HEK293 (cell line): ENCODE measurements at regions not wholly inside any gene's neighbourhood (a gene's known extent, or its start where the extent isn't known, plus 50 kb on each side); places are given as distances from the start of the nearest gene placed in this dataset.

Experiments used
- ZEB2 ChIP-seq: fragments of 450-650 bp; formaldehyde crosslinking; IDR thresholded peaks from 2 replicates; pipeline ENCODE4 v1.5.1; 2016; ENCODE audit warnings: missing biosample characterization, missing genetic modification characterization
- ZNF510 ChIP-seq: fragments of 450-650 bp; formaldehyde crosslinking; IDR thresholded peaks from 2 replicates; pipeline ENCODE4 v1.5.1; 2018; ENCODE audit warnings: mild to moderate bottlenecking, missing genetic modification characterization, missing biosample characterization; ENCODE audit not compliant: insufficient replicate concordance
- ZNF529 ChIP-seq: fragments of 450-650 bp; formaldehyde crosslinking; IDR thresholded peaks from 2 replicates; pipeline ENCODE4 v1.5.1; 2017; ENCODE audit warnings: missing genetic modification characterization, missing biosample characterization; ENCODE audit not compliant: insufficient replicate concordance
- TF ChIP-seq, protein P1 (sequence below): fragments of 450-650 bp; formaldehyde crosslinking; IDR thresholded peaks from 2 replicates; pipeline ENCODE4 v1.5.1; 2016; ENCODE audit warnings: missing biosample characterization, missing genetic modification characterization
- TF ChIP-seq, protein P2 (sequence below): IDR thresholded peaks from 2 replicates; pipeline ENCODE4 v1.6.1; 2011; ENCODE audit warnings: mild to moderate bottlenecking, low read depth, low read length, borderline replicate concordance
- TF ChIP-seq, protein P3 (sequence below): fragments of 450-650 bp; formaldehyde crosslinking; IDR thresholded peaks from 2 replicates; pipeline ENCODE4 v1.5.1; 2016; ENCODE audit warnings: missing biosample characterization, missing genetic modification characterization

DNA sequence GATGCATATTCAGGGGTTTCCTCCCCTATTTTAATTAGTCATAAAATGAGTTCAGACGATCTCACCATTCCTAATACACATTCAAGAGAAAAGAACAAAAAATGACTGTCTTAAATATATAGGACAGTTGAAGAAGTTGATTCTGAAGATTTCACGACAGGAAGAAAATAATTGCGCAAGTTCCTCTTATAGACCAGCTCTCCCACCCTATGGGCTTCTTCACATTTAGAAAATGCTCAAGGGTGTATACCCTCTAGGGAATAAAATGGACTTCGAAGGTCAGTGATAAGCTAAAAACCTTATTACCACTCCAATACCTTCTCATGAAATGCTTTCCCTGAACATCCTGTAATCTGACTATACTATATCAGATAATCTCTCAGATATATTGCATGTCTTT, 149.2 kb upstream of the TEX13C start:
- TF ChIP-seq, protein P1, sequence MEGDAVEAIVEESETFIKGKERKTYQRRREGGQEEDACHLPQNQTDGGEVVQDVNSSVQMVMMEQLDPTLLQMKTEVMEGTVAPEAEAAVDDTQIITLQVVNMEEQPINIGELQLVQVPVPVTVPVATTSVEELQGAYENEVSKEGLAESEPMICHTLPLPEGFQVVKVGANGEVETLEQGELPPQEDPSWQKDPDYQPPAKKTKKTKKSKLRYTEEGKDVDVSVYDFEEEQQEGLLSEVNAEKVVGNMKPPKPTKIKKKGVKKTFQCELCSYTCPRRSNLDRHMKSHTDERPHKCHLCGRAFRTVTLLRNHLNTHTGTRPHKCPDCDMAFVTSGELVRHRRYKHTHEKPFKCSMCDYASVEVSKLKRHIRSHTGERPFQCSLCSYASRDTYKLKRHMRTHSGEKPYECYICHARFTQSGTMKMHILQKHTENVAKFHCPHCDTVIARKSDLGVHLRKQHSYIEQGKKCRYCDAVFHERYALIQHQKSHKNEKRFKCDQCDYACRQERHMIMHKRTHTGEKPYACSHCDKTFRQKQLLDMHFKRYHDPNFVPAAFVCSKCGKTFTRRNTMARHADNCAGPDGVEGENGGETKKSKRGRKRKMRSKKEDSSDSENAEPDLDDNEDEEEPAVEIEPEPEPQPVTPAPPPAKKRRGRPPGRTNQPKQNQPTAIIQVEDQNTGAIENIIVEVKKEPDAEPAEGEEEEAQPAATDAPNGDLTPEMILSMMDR (tag by site-specific recombination) = no peak
- TF ChIP-seq, protein P2, sequence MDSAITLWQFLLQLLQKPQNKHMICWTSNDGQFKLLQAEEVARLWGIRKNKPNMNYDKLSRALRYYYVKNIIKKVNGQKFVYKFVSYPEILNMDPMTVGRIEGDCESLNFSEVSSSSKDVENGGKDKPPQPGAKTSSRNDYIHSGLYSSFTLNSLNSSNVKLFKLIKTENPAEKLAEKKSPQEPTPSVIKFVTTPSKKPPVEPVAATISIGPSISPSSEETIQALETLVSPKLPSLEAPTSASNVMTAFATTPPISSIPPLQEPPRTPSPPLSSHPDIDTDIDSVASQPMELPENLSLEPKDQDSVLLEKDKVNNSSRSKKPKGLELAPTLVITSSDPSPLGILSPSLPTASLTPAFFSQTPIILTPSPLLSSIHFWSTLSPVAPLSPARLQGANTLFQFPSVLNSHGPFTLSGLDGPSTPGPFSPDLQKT = no peak
- TF ChIP-seq ZNF510 (tag by site-specific recombination) (no peak), ZEB2 (tag by site-specific recombination) (no peak), ZNF529 (tag by site-specific recombination) (no peak)
- TF ChIP-seq, protein P3, sequence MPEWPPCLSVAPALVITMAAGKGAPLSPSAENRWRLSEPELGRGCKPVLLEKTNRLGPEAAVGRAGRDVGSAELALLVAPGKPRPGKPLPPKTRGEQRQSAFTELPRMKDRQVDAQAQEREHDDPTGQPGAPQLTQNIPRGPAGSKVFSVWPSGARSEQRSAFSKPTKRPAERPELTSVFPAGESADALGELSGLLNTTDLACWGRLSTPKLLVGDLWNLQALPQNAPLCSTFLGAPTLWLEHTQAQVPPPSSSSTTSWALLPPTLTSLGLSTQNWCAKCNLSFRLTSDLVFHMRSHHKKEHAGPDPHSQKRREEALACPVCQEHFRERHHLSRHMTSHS = no peak
